MM.1S (cell line): ENCODE measurements at regions not wholly inside any gene's neighbourhood (a gene's known extent, or its start where the extent isn't known, plus 50 kb on each side); places are given as distances from the start of the nearest gene placed in this dataset.

Experiments used
- CTCF ChIP-seq: fragments of 300-600 bp; sonication (generic); IDR thresholded peaks from 2 replicates; pipeline ENCODE4 v1.5.1; 2016; ENCODE audit warnings: antibody characterized with exemption, low read length, mixed read lengths
- EZH2 ChIP-seq: fragments of 300-600 bp; sonication (generic); optimal IDR thresholded peaks from 2 replicates; pipeline ENCODE3; 2017; ENCODE audit warnings: low read depth, mild to moderate bottlenecking, antibody characterized with exemption, low read length, mixed read lengths
- EZH2phosphoT487 ChIP-seq: fragments of 300-600 bp; sonication (generic); IDR thresholded peaks from 2 replicates; pipeline ENCODE4 v1.6.1; 2018; ENCODE audit warnings: antibody characterized with exemption, low read length

DNA sequence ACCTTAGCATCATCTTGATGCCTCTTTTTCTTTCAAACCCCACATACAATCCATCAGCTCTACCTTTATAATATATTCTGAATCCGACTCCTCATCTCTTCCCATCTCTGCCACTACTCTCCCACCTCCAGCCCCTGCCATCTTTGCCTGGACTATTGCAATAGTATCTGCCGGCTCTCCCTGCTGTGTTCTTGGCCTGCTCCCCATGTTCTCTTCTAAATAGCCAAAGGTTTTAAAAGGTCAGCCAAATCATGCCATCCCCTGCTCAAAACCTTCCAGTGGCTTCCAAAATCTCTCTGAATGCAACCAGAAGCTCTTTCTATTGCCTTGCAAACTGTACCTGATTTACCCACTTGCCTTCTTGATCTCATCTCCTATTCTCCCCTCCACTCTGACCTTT is 266.0 kb downstream of the PTTG2 start:
- TF ChIP-seq CTCF (no peak), EZH2phosphoT487 (no peak), EZH2 (no peak)
